ENCODE measurements at regions not wholly inside any gene's neighbourhood (a gene's known extent, or its start where the extent isn't known, plus 50 kb on each side); places are given as distances from the start of the nearest gene placed in this dataset.

- no peak for TF ChIP-seq CTCF (optimal IDR thresholded peaks at IDR 0.05 in 1 of 3, IDR thresholded peaks at IDR 0.05 in 1 of 3, conservative IDR thresholded peaks at IDR 0.05 in 1 of 3; ENCODE audit: extremely low read depth in 1 of 3, insufficient read depth in 2 of 3, low read length in 3 of 3)
- no peak for TF ChIP-seq EZH2 (IDR thresholded peaks at IDR 0.05; ENCODE audit: low read length)
- Histone ChIP-seq H3K9me3 (ENCODE audit: control insufficient read depth, low read depth, low read length) (no peaks in the 10 kb centered on the region), H3K9ac (ENCODE audit: control insufficient read depth, extremely low read depth, insufficient read depth, low read length) (no peak overlapping the region), H3K79me2 (ENCODE audit: control insufficient read depth, insufficient read depth, low read length) (no peaks in the 10 kb centered on the region), H3K36me3 (ENCODE audit: control insufficient read depth in 2 of 2, extremely low read depth in 1 of 2, insufficient read depth in 2 of 2, low read length in 2 of 2) (no peaks in the 10 kb centered on the region), H3K4me1 (ENCODE audit: control insufficient read depth, extremely low read depth, insufficient read depth, low read length) (no peaks in the 10 kb centered on the region), H3K27me3 (ENCODE audit: control insufficient read depth, extremely low read depth, insufficient read depth, low read length) (no peaks in the 10 kb centered on the region), H3K4me2 (ENCODE audit: control insufficient read depth, extremely low read depth, insufficient read depth, low read depth, low read length) (no peak overlapping the region), H2AFZ (ENCODE audit: control insufficient read depth, low read length) (no peak overlapping the region), H4K20me1 (ENCODE audit: control insufficient read depth, extremely low read depth, insufficient read depth, low read length) (no peaks in the 10 kb centered on the region), H3K9me1 (ENCODE audit: control insufficient read depth, extremely low read depth, insufficient read depth, low read length) (no peaks in the 10 kb centered on the region), H3K27ac (ENCODE audit: control insufficient read depth, insufficient read depth, low read length) (no peak overlapping the region), H3K4me3 (ENCODE audit: control insufficient read depth in 2 of 3, extremely low read depth in 1 of 3, insufficient read depth in 2 of 3, low read depth in 1 of 3, low read length in 3 of 3) (no peak overlapping the region)
- no peak for FAIRE-seq
- dilution Hi-C loops (cut with MboI; ENCODE audit: extremely low pct_ligation_motif_present, low sequenced_read_pairs): no loop called here
- DNase-seq (ENCODE audit: low read depth, low spot score): no peak
Observed at GRCh38 chr3:26480377-26480776, 142.2 kb upstream of the LRRC3B start.

GRCh38 chr3:26484140-26484539 is 138.4 kb upstream of the LRRC3B start:
- H2AFZ ChIP-seq (ENCODE audit: control insufficient read depth, low read length): no peak overlapping the region
- no peaks in the 10 kb centered on the region for H3K9me1 ChIP-seq (ENCODE audit: control insufficient read depth, extremely low read depth, insufficient read depth, low read length)
- H3K79me2 ChIP-seq (ENCODE audit: control insufficient read depth, insufficient read depth, low read length): no peaks in the 10 kb centered on the region
- no peak overlapping the region for H3K4me3 ChIP-seq (ENCODE audit: control insufficient read depth in 2 of 3, extremely low read depth in 1 of 3, insufficient read depth in 2 of 3, low read depth in 1 of 3, low read length in 3 of 3)
- H4K20me1 ChIP-seq (ENCODE audit: control insufficient read depth, extremely low read depth, insufficient read depth, low read length): no peaks in the 10 kb centered on the region
- FAIRE-seq (no peak), DNase-seq (ENCODE audit: low read depth, low spot score) (no peak)
- dilution Hi-C loops (cut with MboI; ENCODE audit: extremely low pct_ligation_motif_present, low sequenced_read_pairs): no loop called here
- H3K4me2 ChIP-seq (ENCODE audit: control insufficient read depth, extremely low read depth, insufficient read depth, low read depth, low read length): no peak overlapping the region
- no peaks in the 10 kb centered on the region for H3K36me3 ChIP-seq (ENCODE audit: control insufficient read depth in 2 of 2, extremely low read depth in 1 of 2, insufficient read depth in 2 of 2, low read length in 2 of 2)
- no peak overlapping the region for H3K9ac ChIP-seq (ENCODE audit: control insufficient read depth, extremely low read depth, insufficient read depth, low read length)
- H3K9me3 ChIP-seq (ENCODE audit: control insufficient read depth, low read depth, low read length): no peaks in the 10 kb centered on the region
- no peaks in the 10 kb centered on the region for H3K27me3 ChIP-seq (ENCODE audit: control insufficient read depth, extremely low read depth, insufficient read depth, low read length)
- no peaks in the 10 kb centered on the region for H3K4me1 ChIP-seq (ENCODE audit: control insufficient read depth, extremely low read depth, insufficient read depth, low read length)
- TF ChIP-seq EZH2 (IDR thresholded peaks at IDR 0.05; ENCODE audit: low read length) (no peak), CTCF (optimal IDR thresholded peaks at IDR 0.05 in 1 of 3, IDR thresholded peaks at IDR 0.05 in 1 of 3, conservative IDR thresholded peaks at IDR 0.05 in 1 of 3; ENCODE audit: extremely low read depth in 1 of 3, insufficient read depth in 2 of 3, low read length in 3 of 3) (peak in 2 of 3 experiments; percentile 3 to 40)
- no peak overlapping the region for H3K27ac ChIP-seq (ENCODE audit: control insufficient read depth, insufficient read depth, low read length)

Measured in keratinocyte (primary cell).